ENCODE measurements at regions not wholly inside any gene's neighbourhood (a gene's known extent, or its start where the extent isn't known, plus 50 kb on each side); places are given as distances from the start of the nearest gene placed in this dataset.

DNA sequence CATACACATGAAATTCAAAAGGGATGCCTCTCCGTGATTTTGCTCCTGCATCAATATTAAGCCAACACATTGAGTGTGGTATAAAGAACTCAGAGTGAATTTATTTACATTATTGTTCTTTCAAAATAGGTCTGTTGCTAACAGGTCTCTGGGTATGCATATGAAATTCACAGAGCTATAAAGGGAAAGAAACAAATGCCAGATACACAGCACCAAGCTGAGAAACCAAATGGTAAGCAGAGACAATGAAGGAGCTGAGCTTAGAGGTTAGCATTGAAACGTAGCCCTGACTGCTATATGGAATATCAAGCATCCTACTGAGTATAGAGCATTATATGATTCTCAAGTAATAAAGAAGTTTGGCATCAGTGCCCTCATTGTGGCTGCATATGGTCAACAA lies 712.9 kb downstream of the NSUN3 start:
- TF ChIP-seq CTCF (IDR thresholded peaks at IDR 0.05) = no peak
- no peak for TF ChIP-seq TEAD4 (CRISPR knock-in tag; IDR thresholded peaks at IDR 0.05)
- TF ChIP-seq STAT6 (CRISPR knock-in tag; conservative IDR thresholded peaks at IDR 0.05; ENCODE audit: low read depth) = no peak
- TF ChIP-seq JAZF1 (CRISPR knock-in tag; IDR thresholded peaks at IDR 0.05) = no peak
- no peak for TF ChIP-seq CBFB (CRISPR knock-in tag; IDR thresholded peaks at IDR 0.05; ENCODE audit: low read depth)

All from WTC11 (cell line).